GM18517 (cell line): ENCODE measurements at regions not wholly inside any gene's neighbourhood (a gene's known extent, or its start where the extent isn't known, plus 50 kb on each side); places are given as distances from the start of the nearest gene placed in this dataset.
"Not testable (repeated sequence)": the region's sequence is repeated elsewhere in the genome, so short reads cannot be mapped to it uniquely, and the experiment has no call there.

ENCODE experiments used
- ATAC-seq: cut with Tn5 transposase; IDR thresholded peaks from one replicate; pipeline ENCODE4 v1.9.1; 2021; ENCODE audit warnings: mild to moderate bottlenecking, moderate library complexity; ENCODE audit not compliant: unreplicated experiment

DNA sequence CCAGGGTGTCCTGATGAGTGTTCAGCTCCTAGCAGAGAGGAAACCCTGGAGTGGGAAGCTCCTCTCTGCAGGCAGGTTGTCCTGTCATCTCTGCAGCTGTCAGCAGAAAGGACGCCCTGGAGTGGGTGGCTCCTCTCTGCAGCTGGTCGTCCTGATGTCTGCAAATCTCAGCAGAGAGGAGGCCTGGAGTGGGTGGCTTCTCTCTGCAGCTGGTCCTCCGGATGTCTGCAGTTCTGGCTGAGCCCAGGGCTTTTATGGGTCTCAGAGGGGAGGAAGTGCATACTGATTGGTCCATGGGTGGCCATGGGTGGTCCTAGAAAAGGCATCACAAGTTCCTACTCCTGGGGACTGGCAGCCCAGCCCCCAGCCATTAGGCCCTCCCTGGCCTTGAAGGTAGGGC, 102.6 kb upstream of the BNIP2 start:
- ATAC-seq, result no peak

DNA sequence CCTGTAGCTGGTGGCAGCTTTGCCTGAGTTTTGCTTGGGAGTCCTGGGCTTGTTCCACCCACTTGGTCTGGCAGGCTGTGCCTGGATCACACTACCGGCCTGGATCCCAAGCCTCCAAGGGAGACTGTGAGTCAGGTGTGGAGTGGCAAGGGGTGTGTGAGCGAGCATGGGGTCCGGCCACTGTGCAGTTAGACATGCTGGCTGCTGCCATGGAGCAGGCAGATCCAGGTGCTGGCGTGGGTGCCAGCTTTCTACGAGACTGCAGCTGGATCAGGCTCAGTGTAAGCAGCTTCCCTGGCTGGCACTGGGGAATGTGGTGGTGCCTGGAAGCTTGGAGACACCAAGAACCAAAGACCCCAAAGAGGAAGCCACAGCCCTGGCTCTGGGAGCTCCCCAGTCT, 102.0 kb upstream of the BNIP2 start:
- no peak for ATAC-seq

DNA sequence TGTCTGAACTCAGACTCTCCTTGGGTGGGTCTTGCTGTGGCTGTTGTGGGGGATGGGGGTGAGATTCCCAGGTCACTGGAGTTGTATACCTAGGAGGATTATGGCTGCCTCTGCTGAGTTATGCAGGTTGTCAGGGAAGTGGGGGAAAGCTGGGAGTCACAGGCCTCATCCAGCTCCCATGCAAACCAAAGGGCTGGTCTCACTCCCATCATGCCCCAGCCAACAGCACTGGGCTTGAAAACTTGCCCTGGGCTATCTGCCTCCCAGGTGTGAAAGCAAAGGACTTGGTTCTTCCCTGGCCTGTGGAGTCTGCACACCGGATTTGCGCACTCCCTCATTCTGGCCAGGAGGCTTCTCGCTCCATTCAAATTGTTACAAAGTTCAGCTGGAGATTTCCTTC, 97.3 kb upstream of the BNIP2 start:
- ATAC-seq, result not testable (repeated sequence)

DNA sequence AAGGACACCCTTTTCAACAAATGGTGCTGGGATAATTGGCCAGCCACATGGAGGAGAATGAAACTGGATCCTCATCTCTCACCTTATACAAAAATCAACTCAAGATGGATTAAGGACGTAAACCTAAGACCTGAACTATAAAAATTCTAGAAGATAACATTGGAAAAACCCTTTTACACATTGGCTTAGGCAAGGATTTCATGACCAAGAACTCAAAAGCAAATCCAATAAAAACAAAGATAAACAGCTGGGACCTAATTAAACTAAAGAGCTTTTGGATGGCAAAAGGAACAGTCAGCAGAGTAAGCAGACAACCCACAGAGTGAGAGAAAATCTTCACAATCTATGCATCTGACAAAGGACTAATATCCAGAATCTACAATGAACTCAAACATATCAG, 96.9 kb upstream of the BNIP2 start:
- not testable (repeated sequence) for ATAC-seq

DNA sequence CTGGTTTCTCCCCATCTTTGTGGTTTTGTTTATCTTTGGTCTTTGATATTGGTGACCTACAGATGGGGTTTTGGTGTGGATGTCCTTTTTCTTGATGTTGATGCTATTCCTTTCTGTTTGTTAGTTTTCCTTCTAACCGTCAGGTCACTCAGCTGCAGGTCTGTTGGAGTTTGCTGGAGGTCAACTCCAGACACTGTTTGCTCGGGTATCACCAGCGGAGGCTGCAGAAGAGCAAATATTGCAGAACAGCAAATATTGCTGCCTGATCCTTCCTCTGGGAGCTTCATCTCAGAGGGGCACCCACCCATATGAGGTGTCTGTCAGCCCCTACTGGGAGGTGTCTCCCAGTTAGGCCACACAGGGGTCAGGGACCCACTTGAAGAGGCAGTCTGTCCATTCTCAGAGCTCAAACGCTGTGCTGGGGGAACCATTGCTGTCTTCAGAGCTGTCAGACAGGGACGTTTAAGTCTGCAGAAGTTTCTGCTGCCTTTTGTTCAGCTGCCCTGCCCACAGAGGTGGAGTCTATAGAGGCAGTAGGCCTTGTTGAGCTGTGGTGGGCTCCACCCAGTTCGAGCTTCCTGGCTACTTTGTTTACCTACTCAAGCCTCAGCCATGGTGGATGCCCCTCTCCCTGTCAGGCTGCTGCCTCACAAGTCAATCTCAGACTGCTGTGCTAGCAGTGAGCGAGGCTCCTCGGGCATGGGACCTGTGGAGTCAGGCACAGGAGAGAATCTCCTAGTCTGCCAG, 94.8 kb upstream of the BNIP2 start:
- not testable (repeated sequence) for ATAC-seq

DNA sequence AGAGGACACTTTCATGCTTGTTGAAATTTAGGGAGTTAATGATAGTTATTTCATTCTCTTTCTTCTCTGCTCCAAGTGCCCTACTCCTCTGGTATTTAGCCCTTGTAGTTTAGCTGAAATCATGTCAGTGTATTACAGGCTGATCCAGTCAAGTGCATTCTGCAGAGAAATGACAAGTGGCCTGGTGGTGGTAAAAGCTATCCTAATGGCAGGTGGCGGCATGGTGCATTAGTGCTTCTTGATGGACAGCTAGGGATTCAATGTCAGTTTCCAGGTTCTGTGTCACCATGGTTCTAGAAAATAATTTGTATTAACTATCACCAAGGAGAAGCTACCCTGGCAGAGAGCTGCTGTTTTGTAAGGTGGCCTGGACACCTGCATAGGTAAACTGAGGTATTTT, 90.0 kb upstream of the BNIP2 start:
- no peak for ATAC-seq

DNA sequence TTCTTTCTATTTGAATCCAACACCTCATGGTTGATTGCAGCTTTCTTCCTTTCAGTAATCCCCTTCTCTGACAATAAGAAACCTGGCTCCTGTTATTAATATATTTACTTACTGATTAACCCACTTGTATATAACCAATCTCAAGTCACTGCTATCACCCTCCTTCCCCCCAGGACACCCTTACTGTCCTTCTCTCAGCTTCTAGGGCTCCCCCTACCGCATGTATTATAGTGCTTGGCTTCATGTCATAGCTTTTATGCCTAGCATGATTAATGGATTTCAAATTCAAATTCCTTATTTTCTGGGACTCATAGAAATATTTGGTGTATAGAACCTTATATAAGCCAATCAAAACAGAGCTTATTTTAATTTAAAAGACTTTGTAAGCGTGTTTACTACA, 75.7 kb upstream of the BNIP2 start:
- ATAC-seq, result no peak

DNA sequence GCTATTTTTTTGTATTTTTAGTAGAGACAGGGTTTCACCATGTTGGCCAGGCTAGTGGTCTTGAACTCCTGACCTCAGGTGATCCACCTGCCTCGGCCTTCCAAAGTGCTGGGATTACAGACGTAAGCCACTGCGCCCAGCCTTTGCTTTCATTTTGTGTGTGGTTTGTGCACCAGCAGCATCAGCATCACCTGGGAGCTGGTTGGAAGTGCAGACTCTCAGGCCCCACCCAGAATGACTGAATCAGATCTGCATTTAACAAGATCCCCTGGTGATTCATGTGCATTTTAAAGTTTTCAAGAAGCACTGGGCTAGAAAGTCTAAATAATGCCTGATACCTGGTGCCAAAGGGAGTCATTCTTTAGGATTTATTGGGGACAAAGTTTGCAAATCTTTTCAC, 73.4 kb upstream of the BNIP2 start:
- ATAC-seq, result no peak

DNA sequence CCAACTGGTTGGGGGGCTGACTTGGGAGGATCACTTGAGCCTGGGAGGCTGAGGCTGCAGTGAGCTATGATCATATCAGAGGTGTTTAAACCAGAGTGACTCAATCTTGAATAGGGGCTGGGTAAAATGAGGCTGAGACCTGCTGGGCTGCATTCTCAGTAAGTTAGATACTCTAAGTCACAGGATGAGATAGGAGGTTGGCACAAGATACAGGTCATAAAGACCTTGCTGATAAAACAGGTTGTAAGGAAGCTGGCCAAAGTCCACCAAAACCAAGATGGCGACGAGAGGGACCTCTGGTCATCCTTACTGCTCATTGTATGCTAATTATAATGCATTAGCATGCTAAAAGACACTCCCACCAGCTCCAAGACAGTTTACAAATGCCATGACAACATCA, 71.1 kb upstream of the BNIP2 start:
- ATAC-seq, result not testable (repeated sequence)

DNA sequence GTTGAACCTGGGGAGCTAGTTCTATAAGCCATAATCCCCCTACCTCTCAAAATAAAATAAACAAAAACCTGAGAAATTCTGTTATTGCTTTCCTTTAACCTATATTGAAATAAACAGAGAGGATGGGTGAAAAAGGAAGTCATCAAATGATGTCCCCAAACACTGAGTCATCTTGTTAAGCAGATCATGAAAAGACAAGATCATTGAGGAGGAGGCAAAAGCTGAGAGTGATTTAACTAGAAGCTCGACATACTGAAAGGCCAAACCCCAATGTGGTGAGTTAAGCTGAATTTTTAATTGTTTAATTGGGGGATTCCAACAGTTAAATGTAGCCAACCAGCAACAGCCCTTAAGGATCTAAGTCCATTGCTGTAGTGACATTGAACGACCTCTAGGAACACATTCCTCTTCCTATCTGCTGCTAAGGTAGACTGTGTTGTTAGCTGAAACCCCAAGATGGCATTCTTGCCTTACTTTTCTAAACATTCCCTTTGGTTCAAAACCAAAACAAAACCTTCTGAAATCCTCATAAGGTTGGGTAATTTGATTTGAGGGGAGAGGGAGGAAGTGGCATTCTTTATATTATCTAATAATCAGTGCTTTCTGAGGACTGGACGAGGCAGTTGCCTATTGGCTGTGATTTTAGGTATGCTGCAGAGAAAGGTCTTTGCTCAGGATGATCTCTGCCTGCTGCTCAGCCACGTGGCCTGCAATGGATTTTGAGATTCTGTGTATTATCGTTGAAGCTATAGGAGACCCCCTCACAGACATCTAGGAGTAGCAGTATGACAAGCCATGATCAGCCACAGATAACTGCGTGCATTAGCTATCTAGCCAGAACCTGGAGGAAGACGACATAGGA, 62.7 kb upstream of the BNIP2 start:
- no peak for ATAC-seq

DNA sequence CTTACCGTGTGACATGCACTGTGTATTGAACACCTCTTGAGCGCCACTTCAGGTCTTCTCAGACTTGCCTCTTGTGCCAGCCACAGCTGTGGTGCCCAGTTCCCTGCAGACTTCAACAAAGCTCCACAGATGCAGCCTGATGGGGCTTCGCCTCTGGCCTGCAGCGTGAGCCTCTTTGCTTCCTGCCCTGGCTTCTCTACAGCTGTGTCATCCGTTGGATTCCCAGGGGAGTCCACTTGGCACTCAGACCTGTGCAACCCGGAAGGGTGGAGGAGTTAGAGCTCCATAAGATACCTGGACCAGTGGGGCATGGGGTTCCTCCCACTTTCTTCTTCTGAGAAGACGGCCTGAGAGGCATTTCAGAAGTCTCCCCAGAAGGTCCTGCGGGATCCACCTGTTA, 57.7 kb upstream of the BNIP2 start:
- no peak for ATAC-seq

DNA sequence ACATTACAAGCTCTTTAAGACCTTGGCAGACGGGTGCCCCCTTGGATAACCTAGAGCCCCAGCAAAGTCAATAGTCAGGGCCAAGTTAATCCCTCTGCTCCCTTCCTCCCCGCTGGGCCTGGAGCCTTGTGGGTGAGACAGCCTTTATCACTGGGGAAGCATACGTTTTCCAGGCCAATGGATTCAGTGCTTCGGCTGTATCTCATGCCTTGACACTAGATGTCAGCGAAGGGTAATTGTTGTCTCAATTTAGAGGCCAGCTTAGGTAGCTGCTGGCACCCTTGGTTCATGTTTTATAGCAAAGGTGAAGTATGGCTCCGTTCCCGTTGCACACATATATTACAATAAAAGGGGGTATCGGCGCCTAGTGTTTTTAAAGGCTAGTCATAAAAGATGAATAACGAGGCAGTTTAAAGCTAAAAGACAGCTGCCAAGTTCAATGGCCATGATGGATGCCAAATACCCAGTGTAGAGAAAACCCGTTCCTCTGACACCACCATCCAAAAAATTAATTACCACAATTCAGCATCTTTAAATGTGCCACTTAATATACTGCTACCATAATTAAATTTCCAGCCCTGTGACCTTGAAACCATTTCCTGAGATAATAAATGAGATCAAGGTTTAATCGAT, 52.3 kb upstream of the BNIP2 start:
- ATAC-seq, result no peak

DNA sequence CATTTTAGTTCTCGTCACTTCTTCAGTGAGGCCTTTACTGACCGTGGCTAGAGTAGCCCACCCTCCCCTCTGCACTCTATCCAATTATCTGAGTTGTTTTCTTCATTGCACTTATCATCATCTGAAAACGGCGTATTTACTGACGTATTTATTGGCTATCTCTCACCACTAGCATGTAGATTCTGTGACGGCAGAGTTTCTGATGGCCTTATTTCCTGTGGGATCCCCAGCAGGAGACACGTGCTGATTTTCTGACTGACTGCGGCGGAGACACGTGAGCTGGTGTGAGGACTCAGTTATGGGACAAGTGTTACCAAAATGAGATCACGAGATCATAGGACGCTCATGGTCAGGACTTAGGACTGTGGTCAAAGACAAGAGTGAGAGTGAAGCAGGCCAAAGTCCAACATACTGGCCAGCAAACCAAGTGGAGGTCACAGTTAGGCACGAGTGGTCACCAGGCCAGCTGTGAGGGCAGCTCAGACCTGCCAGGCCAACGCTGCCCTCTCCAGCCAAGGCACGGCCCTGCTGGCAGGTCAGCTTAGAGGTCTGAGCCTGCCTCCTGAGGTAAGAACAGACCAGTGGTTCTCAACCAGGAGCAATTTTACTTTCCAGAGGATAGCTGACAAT, 50.6 kb upstream of the BNIP2 start:
- no peak for ATAC-seq
